ENCODE measurements at regions not wholly inside any gene's neighbourhood (a gene's known extent, or its start where the extent isn't known, plus 50 kb on each side); places are given as distances from the start of the nearest gene placed in this dataset.

- Histone ChIP-seq H3K36me3 (ENCODE audit: control insufficient read depth, insufficient read depth, low read length) (no peaks in the 10 kb centered on the region), H3K4me3 (ENCODE audit: low read depth, low read length) (no peak overlapping the region), H3K27me3 (ENCODE audit: control insufficient read depth, insufficient read depth, low read length) (no peaks in the 10 kb centered on the region)
- DNase-seq (ENCODE audit: low read depth), result no peak
- TF ChIP-seq CTCF (IDR thresholded peaks at IDR 0.05; ENCODE audit: insufficient read depth, low read length, poor library complexity, severe bottlenecking), result no peak
Observed at GRCh38 chr4:73929278-73929677, 52.5 kb downstream of the PF4 start.

GRCh38 chr4:73923631-73923937 is 54.4 kb downstream of the CXCL1 start:
- TF ChIP-seq CTCF (IDR thresholded peaks at IDR 0.05; ENCODE audit: insufficient read depth, low read length, poor library complexity, severe bottlenecking), result no peak
- no peaks in the 10 kb centered on the region for H3K27me3 ChIP-seq (ENCODE audit: control insufficient read depth, insufficient read depth, low read length)
- no peak overlapping the region for H3K4me3 ChIP-seq (ENCODE audit: low read depth, low read length)
- DNase-seq (ENCODE audit: low read depth), result no peak
- H3K36me3 ChIP-seq (ENCODE audit: control insufficient read depth, insufficient read depth, low read length), result no peaks in the 10 kb centered on the region

- peak; percentile 43 for TF ChIP-seq CTCF (IDR thresholded peaks at IDR 0.05; ENCODE audit: insufficient read depth, low read length, poor library complexity, severe bottlenecking)
- Histone ChIP-seq H3K4me3 (ENCODE audit: low read depth, low read length) (no peak overlapping the region), H3K36me3 (ENCODE audit: control insufficient read depth, insufficient read depth, low read length) (no peaks in the 10 kb centered on the region), H3K27me3 (ENCODE audit: control insufficient read depth, insufficient read depth, low read length) (no peaks in the 10 kb centered on the region)
- DNase-seq (ENCODE audit: low read depth), result no peak
Observed at GRCh38 chr4:73922766-73923630, 53.8 kb downstream of the CXCL1 start.

GRCh38 chr4:73922317-73922716 is 53.1 kb downstream of the CXCL1 start:
- Histone ChIP-seq H3K4me3 (ENCODE audit: low read depth, low read length) (no peak overlapping the region), H3K36me3 (ENCODE audit: control insufficient read depth, insufficient read depth, low read length) (no peaks in the 10 kb centered on the region), H3K27me3 (ENCODE audit: control insufficient read depth, insufficient read depth, low read length) (no peaks in the 10 kb centered on the region)
- DNase-seq (ENCODE audit: low read depth), result no peak
- TF ChIP-seq CTCF (IDR thresholded peaks at IDR 0.05; ENCODE audit: insufficient read depth, low read length, poor library complexity, severe bottlenecking), result no peak

Data from kidney epithelial cell (primary cell).